ENCODE measurements at regions not wholly inside any gene's neighbourhood (a gene's known extent, or its start where the extent isn't known, plus 50 kb on each side); places are given as distances from the start of the nearest gene placed in this dataset.

- TF ChIP-seq STAT1 (IDR thresholded peaks at IDR 0.05; ENCODE audit: unreplicated experiment) (no peak), JUNB (IDR thresholded peaks at IDR 0.05; ENCODE audit: unreplicated experiment) (no peak), POLR2AphosphoS5 (IDR thresholded peaks at IDR 0.05; ENCODE audit: low read depth) (no peak), CTCF (conservative IDR thresholded peaks at IDR 0.05; ENCODE audit: low read depth in 2 of 2) (no peak), NANOG (IDR thresholded peaks at IDR 0.05; ENCODE audit: borderline replicate concordance) (no peak), ZNF114 (CRISPR knock-in tag; IDR thresholded peaks at IDR 0.05) (no peak), ZNF331 (CRISPR knock-in tag; IDR thresholded peaks at IDR 0.05; ENCODE audit: low read depth) (no peak)
These were observed 180.8 kb downstream of the LTN1 start (continued) for GRCh38 chr21:28811860-28812259.

GRCh38 chr21:28810826-28811524 lies 181.7 kb downstream of the LTN1 start:
- H3K27ac ChIP-seq (ENCODE audit: low read depth) = no peak overlapping the region
- H4K20me1 ChIP-seq (replicated peaks; ENCODE audit: insufficient read depth) = no peaks in the 10 kb centered on the region
- DNase-seq (ENCODE audit: low spot score) (no peak), ATAC-seq (no peak)
- no peak overlapping the region for H2AFZ ChIP-seq
- no peaks in the 10 kb centered on the region for H3K79me2 ChIP-seq (replicated peaks; ENCODE audit: insufficient read depth)
- H3K27me3 Mint-ChIP-seq (ENCODE audit: insufficient read depth, low read depth, poor library complexity) = no peaks in the 10 kb centered on the region
- H3K4me2 ChIP-seq = no peak overlapping the region
- H3K36me3 ChIP-seq (ENCODE audit: insufficient read depth) = no peaks in the 10 kb centered on the region
- no peak overlapping the region for H3K4me3 ChIP-seq
- no peaks in the 10 kb centered on the region; the same call in 2 of the 3 replicates for H3K4me1 Mint-ChIP-seq
- H3K4me1 ChIP-seq (ENCODE audit: insufficient read depth) = no peaks in the 10 kb centered on the region
- no peaks in the 10 kb centered on the region for H3K27me3 ChIP-seq (ENCODE audit: insufficient read depth)
- H3K4me3 Mint-ChIP-seq = no peak overlapping the region
- no peak overlapping the region for H3K27ac Mint-ChIP-seq
- H3F3A ChIP-seq (replicated peaks; ENCODE audit: low read depth) = no peaks in the 10 kb centered on the region
- no peaks in the 10 kb centered on the region for H3K36me3 Mint-ChIP-seq (ENCODE audit: low read depth)
- H3K9me2 ChIP-seq (ENCODE audit: insufficient read depth) = no peaks in the 10 kb centered on the region
- peaks cover 3% of the 10 kb centered on the region; the same call in 1 of the 3 replicates for H3K9me3 Mint-ChIP-seq
- TF ChIP-seq STAT1 (IDR thresholded peaks at IDR 0.05; ENCODE audit: unreplicated experiment) (no peak), ZNF114 (CRISPR knock-in tag; IDR thresholded peaks at IDR 0.05) (no peak), CREB1 (CRISPR knock-in tag; IDR thresholded peaks at IDR 0.05; ENCODE audit: low read depth) (no peak), ZNF331 (CRISPR knock-in tag; IDR thresholded peaks at IDR 0.05; ENCODE audit: low read depth) (no peak), POLR2AphosphoS5 (IDR thresholded peaks at IDR 0.05; ENCODE audit: low read depth) (no peak), JUNB (IDR thresholded peaks at IDR 0.05; ENCODE audit: unreplicated experiment) (no peak), EZH2 (IDR thresholded peaks at IDR 0.05; ENCODE audit: low read depth, unreplicated experiment) (no peak)
- TF ChIP-seq, protein P1, sequence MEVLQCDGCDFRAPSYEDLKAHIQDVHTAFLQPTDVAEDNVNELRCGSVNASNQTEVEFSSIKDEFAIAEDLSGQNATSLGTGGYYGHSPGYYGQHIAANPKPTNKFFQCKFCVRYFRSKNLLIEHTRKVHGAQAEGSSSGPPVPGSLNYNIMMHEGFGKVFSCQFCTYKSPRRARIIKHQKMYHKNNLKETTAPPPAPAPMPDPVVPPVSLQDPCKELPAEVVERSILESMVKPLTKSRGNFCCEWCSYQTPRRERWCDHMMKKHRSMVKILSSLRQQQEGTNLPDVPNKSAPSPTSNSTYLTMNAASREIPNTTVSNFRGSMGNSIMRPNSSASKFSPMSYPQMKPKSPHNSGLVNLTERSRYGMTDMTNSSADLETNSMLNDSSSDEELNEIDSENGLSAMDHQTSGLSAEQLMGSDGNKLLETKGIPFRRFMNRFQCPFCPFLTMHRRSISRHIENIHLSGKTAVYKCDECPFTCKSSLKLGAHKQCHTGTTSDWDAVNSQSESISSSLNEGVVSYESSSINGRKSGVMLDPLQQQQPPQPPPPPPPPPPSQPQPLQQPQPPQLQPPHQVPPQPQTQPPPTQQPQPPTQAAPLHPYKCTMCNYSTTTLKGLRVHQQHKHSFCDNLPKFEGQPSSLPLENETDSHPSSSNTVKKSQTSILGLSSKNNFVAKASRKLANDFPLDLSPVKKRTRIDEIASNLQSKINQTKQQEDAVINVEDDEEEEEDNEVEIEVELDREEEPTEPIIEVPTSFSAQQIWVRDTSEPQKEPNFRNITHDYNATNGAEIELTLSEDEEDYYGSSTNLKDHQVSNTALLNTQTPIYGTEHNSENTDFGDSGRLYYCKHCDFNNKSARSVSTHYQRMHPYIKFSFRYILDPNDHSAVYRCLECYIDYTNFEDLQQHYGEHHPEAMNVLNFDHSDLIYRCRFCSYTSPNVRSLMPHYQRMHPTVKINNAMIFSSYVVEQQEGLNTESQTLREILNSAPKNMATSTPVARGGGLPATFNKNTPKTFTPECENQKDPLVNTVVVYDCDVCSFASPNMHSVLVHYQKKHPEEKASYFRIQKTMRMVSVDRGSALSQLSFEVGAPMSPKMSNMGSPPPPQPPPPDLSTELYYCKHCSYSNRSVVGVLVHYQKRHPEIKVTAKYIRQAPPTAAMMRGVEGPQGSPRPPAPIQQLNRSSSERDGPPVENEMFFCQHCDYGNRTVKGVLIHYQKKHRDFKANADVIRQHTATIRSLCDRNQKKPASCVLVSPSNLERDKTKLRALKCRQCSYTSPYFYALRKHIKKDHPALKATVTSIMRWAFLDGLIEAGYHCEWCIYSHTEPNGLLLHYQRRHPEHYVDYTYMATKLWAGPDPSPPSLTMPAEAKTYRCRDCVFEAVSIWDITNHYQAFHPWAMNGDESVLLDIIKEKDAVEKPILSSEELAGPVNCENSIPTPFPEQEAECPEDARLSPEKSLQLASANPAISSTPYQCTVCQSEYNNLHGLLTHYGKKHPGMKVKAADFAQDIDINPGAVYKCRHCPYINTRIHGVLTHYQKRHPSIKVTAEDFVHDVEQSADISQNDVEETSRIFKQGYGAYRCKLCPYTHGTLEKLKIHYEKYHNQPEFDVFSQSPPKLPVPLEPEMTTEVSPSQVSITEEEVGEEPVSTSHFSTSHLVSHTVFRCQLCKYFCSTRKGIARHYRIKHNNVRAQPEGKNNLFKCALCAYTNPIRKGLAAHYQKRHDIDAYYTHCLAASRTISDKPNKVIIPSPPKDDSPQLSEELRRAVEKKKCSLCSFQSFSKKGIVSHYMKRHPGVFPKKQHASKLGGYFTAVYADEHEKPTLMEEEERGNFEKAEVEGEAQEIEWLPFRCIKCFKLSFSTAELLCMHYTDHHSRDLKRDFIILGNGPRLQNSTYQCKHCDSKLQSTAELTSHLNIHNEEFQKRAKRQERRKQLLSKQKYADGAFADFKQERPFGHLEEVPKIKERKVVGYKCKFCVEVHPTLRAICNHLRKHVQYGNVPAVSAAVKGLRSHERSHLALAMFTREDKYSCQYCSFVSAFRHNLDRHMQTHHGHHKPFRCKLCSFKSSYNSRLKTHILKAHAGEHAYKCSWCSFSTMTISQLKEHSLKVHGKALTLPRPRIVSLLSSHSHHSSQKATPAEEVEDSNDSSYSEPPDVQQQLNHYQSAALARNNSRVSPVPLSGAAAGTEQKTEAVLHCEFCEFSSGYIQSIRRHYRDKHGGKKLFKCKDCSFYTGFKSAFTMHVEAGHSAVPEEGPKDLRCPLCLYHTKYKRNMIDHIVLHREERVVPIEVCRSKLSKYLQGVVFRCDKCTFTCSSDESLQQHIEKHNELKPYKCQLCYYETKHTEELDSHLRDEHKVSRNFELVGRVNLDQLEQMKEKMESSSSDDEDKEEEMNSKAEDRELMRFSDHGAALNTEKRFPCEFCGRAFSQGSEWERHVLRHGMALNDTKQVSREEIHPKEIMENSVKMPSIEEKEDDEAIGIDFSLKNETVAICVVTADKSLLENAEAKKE (CRISPR knock-in tag; IDR thresholded peaks at IDR 0.05) = no peak
- TF ChIP-seq, protein P2, sequence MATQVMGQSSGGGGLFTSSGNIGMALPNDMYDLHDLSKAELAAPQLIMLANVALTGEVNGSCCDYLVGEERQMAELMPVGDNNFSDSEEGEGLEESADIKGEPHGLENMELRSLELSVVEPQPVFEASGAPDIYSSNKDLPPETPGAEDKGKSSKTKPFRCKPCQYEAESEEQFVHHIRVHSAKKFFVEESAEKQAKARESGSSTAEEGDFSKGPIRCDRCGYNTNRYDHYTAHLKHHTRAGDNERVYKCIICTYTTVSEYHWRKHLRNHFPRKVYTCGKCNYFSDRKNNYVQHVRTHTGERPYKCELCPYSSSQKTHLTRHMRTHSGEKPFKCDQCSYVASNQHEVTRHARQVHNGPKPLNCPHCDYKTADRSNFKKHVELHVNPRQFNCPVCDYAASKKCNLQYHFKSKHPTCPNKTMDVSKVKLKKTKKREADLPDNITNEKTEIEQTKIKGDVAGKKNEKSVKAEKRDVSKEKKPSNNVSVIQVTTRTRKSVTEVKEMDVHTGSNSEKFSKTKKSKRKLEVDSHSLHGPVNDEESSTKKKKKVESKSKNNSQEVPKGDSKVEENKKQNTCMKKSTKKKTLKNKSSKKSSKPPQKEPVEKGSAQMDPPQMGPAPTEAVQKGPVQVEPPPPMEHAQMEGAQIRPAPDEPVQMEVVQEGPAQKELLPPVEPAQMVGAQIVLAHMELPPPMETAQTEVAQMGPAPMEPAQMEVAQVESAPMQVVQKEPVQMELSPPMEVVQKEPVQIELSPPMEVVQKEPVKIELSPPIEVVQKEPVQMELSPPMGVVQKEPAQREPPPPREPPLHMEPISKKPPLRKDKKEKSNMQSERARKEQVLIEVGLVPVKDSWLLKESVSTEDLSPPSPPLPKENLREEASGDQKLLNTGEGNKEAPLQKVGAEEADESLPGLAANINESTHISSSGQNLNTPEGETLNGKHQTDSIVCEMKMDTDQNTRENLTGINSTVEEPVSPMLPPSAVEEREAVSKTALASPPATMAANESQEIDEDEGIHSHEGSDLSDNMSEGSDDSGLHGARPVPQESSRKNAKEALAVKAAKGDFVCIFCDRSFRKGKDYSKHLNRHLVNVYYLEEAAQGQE (IDR thresholded peaks at IDR 0.05; ENCODE audit: unreplicated experiment) = no peak

All from GM23338 (cell line).